HG02571 (cell line): ENCODE measurements at regions not wholly inside any gene's neighbourhood (a gene's known extent, or its start where the extent isn't known, plus 50 kb on each side); places are given as distances from the start of the nearest gene placed in this dataset.

Source experiments
- ATAC-seq: cut with Tn5 transposase; IDR thresholded peaks from one replicate; pipeline ENCODE4 v1.9.1; 2021; ENCODE audit warnings: mild to moderate bottlenecking, moderate library complexity; ENCODE audit not compliant: unreplicated experiment

DNA sequence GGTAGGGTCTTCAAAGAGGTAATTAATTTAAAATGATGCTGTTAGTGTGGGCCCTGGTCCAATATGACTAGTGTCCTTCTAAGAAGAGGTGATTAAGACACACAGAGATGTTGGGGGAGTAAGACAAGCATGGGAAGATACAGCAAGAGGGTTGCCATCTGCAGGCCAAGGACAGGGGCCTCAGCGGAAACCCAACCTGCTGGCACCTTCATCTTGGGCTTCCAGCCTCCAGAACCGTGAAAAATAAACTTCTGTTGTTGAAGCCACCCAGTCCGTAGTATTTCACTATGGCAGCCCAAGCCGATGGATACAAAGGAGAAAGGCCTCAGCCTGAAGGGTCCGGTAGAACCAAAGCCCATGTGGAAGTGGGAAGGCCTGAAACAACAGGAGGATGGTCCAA lies 161.7 kb upstream of the UBE2E1 start:
- ATAC-seq, result no peak

DNA sequence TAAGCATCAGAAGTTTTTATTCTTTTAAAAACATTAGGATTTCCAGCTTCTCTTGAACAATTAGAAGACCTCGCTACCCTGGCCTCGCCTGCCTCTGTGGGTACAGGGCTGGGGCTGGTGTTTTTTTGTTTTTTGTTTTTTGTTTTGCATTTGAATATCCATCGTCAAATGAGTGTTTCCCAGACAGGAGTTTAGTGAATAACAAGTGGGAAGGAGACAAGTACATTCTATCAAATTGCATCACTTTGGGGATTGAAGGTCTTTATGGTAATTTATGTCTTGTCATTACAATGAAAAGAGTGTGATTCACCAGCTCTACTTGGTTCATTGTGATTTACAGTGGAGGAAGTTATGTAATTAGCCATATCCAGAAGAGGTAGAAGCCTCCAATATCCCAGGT lies 161.1 kb upstream of the UBE2E1 start:
- ATAC-seq, result no peak

DNA sequence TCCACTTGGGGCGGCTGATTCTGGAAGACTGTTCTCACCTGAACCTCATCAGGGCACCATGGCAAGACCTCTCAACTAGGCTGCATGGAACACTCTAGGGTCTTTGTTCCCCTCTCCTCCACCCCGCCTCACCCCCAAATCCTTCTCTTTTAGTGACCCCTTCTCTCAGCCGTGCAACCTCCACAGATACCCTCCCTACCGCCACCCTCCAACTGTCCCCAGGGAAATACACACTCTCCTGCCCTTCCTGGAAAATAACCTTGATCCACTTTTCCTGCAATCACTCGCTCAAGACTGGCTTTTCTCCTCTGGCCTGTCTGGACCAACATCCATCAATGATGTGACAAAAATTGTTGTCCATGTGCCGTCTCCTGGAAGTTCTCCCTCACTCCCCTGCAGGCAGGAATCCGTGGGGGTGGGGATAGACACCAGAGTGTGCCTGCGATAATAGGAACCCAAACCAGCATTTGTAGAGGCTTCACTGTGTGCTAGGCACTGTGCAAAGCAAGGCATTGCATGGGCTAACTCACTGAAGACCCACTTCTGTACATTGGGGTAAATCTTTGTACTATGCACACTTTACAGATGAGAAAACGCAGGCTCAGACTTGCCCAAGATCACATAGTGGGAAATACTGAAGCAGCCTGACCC lies 160.1 kb upstream of the UBE2E1 start:
- no peak for ATAC-seq

DNA sequence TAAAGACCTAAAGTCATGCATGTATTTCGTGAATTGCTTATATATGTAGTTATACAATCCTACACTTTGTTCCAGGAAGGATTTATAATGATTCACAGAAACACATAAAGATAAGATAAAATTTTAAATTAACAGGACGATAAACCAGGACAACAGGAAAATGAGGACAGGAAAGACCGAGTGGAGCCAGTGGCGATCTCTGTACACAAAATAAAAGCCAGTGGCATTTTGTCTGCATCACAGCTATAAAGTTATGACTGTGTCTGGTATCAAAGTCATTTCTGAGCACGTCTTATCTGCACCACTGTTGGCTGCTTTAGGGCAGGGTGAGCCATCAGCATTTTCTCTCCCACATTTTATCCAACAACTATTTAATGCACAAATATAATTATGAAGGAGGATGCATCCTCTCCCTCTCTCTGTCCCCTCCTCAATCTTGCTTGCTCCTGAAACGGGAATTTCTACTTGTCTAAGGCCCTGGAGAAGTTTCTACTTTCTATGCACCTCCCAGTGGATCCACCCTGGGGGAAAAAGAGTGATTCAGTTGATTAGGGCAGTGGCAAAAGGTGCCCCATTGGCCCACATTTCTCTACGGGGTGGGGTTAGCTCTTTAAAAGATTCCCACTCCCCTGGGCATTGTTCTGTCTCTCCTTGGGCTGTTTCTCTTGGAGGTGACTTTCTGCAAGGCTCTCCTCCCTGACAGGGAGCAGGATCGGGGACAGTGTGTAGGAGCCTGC lies 159.4 kb upstream of the UBE2E1 start:
- ATAC-seq, result no peak

DNA sequence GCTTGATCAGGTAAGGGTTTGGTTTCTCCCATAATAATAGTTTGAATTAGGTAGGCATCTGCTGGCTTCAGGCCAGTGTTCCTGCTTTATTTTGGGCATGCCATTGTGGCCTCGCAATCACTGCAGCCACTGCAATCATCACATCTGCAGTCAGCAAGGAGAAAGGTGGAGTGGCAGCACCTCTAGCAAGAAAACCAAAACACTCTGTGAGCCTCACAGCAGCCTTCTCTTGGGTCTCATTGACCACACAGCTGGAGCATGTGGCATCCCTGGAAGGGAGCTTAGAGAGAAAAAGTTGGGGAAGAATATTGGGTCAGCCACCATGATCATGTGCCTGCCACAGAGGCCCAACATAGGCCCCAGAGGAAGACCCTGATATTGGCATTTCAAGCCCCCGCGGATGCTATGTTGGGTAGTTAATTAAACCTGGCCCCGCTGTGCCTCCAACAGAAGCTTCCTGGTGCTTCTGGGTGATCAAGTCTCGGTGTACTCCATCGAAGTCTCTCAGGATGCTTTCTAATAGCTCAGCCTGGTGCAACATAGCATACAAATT lies 158.0 kb upstream of the UBE2E1 start:
- no peak for ATAC-seq

DNA sequence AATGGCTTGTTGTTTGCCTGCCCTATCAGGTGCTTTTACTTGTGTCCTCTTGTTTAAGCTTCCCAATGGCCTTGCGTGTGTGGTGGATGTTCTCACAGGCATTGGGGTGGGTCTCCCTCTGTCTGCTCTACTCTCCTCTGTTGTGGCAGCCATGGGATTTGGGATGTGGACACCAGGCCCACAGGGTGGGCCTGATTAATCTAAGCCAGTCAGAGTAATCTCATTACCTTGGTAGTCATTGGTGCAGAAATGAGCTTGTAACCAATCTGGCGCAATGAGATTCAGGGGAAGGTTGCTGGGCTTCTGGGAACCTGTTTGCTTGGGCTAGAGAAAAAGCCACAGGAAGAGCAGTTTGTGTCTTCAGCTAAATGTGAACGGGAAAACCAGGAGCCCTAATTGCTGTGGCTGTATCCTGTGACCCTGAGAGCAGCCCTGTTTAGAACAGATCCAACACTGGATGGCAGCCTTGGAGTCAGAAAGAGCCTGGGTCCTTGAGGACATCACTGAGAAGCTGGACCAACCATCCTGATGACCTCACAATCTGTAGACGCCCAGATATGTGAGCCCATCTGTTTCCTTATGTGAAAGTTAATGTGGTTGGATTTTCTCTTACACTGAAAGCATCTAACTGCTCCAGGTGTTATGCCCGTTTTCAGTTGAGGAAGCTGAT lies 157.3 kb upstream of the UBE2E1 start:
- no peak for ATAC-seq

DNA sequence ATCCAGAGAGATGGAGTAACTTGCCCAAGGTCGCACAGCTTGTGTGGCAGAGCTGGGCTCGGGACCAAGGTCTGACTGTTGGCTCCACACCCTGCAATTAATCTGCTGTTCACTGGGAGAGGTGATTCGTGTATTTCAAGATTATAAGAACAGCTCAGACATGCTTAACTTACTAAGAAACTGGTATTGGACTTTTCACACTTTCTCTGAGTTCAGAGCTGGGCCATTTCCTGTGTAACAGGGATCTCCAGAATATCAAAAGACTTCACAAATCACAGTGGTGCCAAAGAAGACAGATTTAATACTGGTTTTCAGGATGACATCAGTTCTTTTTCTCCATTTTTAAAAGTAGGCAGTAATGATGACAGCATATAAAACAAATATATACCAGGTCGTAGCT lies 156.8 kb upstream of the UBE2E1 start:
- ATAC-seq, result no peak

DNA sequence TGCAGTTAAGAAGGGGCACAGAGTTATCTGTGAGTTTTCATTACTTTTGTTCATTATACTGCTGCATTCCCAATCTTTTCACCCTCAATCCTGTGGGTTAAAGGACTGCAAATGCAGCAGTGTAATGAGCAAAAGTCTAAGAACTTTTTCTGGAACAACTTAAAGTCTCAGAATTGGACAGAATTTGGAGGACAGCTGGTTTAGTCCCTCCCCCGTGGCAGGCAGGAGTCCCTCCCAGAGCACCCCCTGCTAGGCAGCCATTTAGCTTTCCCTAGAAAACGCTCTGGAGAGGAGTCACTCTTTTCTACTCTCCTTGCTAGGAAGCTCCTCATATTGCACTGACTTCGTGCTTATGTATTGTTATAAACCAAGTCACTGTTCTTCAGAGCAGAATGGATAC lies 156.3 kb upstream of the UBE2E1 start:
- no peak for ATAC-seq

DNA sequence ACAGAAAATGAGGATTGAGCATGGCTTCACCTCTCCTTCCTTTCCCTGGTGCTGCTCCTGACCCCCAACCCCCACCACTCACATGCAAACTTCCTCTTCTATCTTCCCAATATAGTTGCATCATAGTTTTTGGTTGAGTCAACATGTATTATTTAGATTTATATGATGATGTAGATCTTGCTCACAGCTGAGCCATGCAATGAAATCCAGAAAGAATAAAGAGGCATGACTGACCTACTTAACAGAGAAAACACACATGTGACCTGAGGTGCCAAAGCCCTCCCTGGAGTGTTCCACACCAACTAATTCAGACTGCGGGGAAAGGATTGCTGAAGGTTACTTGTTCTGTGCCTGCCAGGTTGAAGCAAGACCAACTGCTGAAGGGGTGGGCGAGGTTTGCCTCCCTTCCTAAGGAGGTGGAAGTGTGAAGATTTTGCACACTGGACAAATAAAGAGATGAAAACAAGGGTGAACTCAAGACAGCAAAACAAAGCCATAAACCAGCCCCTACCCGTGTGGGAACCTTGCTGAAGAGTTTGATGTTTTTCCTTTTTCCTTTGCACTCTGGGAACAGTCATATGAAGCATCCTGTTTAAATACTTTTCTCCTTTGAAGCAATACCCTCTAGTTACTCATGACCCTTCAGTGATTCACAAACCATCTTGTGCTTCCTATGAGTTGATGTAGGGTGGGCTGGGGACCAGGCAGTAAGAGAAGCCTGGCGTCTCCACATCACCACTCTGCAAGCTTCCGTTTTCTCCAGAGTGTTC lies 155.2 kb upstream of the UBE2E1 start:
- no peak for ATAC-seq

DNA sequence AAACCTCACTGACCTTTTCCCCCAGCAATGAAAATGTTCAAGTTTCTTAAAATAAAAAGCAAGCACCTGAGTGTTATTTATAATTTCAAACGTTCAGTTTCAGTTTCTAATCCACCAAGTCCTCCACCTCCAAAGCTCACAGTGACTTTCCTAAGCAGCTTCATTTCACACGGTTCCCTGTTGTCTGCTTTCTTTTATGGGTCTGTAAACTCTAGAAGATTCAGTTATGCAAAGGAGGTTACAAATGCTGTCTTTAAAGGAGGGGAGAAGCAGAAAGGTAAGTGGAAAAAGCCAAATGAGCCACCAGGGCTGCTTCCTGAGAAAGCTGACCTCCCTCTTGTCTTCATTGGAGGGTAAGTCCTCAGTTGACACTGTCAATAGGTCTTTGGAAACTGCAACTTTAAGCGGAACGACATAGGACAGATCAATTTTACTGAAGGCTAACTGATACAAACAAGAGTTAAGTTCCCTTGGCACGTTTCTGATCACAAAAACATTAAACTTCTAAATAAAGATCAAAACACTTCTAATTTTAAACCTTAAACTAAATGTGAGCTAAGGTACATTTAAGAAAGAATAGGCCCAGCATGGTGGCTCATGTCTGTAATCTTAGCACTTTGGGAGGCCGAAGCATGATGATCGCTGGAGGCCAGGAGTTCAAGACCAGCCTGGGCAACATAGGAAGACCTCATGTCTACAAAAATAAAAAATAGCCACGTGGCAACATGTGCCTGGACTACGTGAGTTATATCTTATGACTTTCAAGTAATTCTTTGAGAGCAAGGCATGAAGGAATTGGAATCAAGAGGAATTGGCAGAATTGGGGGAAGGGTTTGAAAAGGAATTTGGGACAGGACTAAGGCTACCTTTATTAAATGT lies 151.9 kb upstream of the UBE2E1 start:
- ATAC-seq, result peak; percentile 90

DNA sequence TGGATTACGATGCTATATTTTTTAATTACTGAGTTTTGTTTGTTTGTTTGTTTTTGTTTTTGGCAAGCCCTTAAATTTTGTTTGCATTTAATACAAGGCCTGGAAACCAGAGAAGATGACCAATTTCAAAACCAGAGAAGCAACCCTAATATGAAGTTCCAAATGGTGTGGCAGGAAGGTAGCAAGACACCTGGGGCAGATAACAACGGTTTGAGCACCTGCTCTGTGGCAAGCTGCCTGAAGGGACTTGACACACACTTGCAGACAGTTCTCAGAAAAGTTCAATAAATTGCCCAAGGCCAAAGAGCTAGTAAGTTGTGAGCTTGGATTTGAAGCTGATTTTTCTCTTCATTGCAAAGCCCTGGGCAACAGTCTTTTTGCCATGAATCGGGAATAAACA lies 151.2 kb upstream of the UBE2E1 start:
- ATAC-seq, result no peak

DNA sequence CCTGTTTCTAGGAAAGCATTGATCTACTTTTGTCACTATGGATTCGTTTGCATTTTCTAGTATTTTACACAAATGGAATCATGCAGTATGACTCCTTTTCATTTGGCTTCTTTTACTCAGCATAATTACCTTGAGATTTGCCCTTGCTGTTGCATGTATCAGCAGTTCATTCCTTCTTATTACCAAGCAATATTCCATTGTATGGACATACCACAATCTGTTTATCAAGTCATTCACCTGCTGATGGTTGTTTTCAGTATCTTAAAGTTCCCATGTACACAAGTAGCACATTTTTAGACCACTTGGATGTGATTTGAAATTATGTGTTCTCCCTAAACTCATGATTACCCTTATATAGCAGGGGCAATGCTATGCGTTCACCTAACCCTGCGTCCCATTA lies 150.0 kb upstream of the UBE2E1 start:
- ATAC-seq, result no peak

DNA sequence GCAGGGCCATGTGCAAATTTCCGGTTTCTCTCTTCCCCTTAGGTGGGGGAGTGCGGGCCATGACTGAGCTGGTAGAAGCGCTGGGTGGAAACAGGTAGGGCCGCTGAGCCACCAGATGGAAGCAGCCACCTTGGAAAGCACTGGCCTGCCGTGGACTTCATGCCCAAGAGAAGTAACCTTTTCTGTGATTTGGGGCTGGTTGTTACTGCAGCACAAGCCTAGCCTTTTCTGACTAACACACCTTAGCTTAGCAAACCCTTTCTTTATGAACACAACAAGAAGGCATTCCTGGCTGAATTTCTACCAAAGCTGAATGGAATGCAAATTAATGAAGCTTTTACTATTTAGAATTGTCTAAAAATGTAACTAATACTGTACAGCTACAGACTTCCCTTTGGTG lies 149.6 kb upstream of the UBE2E1 start:
- ATAC-seq, result no peak

DNA sequence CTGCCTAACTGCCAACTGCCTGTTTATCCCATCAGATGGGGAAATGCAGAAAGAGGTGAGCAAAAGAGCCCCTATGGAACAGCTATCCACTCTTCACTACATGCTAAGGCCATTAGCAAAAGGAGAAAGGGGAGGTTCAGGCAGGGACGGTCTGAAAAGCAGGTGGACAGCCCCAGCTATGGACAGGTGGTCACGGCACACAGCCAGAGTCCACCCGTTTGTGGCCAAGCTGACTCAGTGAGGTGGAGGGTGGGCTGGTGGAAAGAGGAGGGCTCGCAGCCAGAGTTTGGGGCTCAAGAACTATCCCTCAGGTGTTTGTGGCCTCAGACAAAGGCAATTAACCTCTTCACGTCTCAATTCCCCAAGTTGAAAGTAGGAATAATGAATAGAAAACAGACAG lies 148.9 kb upstream of the UBE2E1 start:
- ATAC-seq, result no peak

DNA sequence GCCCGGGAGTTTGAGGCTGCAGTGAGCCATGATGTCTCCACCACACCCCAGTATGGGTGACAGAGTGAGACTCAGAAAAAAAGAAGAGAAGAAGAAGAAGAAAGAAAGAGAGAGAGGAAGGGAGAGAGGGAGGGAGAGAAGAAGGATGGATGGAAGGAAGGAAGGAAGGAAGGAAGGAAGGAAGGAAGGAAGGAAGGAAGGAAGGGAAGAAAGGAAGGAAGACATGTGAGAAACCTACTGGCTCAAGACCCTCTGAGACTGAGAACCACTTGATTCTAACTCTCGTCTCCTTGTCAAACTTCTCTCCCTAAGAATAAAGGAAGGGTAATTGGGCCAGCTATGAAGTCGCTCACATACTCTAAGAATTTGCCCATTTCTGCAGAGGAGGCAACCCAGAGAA lies 148.1 kb upstream of the UBE2E1 start:
- no peak for ATAC-seq

DNA sequence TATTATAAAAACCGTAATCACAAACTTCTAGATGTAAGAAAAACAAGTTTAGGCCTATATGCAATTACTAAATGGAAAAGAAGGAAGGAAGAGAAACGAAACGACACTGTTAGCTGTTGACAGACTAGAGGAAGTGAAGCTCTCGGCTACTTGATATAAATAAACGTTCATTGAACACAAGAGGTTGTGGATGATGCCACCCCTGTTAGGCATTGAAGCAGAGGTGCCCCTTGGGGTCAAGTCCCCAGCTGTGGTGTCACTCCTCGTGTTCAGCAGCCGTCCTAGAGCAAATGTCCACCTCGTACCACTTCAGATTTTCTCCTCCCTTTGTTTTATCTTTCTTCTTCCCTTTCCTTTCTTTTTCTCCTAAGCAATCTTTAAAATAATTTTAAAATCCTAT lies 146.5 kb upstream of the UBE2E1 start:
- peak; percentile 48 for ATAC-seq

DNA sequence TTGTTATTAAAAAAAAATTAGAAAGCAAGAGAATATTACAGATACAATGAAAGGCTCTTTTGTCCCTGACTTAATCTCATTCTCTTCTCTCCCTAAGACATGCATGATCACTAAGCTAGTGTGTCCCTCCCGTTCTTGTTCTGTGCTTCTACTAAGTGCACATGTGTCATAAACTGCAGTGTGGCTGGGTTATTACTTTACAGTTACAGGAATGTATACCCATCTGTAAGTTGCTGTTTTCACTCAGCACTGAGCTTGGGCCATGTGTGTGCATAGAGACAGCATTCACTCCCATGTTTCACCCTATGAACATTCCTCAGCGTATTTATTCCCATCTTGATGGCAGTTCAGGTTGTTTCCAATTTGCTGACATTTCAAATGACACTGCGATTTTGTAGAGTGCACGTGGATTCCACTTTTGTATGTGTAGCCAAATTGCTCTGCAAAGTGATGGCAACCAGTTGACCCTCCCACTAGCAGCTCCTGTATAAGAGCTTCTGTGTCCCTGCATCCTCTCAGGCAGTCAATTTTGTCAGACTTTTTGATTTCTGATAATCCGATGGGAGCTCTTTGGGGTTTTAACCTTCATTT lies 145.8 kb upstream of the UBE2E1 start:
- ATAC-seq, result no peak

DNA sequence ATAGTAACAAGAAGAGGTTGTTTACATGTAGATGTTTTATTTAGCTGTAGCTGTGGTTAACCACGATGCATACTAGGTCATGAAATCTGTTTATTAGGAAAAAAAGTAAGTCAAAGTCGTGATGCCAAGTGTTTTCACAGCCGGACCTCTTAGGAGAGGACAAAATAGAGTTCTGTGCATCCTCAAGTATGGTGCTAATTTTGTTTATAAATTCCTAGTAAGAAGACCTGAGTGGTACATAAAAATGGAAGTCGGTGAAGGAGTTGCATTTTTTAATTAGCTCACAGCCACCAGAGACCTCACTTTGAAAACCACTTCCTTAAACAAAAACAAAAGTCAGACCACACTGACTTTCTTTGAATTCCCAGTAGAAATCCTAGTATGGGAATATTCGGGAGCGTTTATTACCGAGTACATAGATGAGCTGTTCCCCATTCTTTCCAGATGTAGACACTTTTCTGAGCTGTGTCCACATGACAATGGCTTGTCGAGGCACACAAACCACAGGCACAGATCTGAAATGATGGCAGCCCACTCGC lies 143.6 kb upstream of the UBE2E1 start:
- no peak for ATAC-seq

DNA sequence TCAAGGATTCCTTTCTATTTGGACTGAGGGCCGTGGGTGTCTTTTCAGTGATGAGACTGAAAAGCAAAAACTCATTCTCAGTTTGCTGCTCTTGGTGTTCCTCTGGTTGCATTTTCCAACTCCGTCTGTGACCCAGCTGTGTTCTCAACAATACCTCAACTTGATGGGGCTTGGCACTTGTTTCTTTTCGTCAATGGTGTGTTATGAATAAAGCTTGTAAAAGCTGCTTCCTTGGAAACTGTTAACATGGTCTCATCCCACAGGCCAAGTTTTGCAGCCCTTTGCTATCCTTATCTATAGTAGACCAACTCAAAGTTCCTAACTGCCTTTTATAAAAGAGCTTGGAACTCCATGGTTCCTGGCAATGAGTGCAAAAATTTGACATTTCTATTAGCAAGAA lies 142.5 kb upstream of the UBE2E1 start:
- no peak for ATAC-seq
